HEK293 (cell line): ENCODE measurements at regions not wholly inside any gene's neighbourhood (a gene's known extent, or its start where the extent isn't known, plus 50 kb on each side); places are given as distances from the start of the nearest gene placed in this dataset.

Experiments used
- CTCF ChIA-PET: fragments of 350-600 bp; formaldehyde crosslinking; extraction: SDS; loops from one replicate; lab custom pipeline; 2021; ENCODE audit warnings: antibody characterized with exemption; lab: Yijun Ruan, JAX
- POLR2A ChIA-PET: fragments of 300-600 bp; formaldehyde crosslinking; extraction: SDS; loops from one replicate; lab custom pipeline; 2020; ENCODE audit warnings: antibody characterized with exemption, inconsistent platforms; lab: Yijun Ruan, JAX
- H3K27ac ChIP-seq: fragments of 200-500 bp; sonication (Bioruptor generic); 2 replicates; pipeline ENCODE4 v1.5.1; 2014; ENCODE audit warnings: low read depth, low read length, control low read depth, inconsistent platforms; ENCODE audit errors: extremely low read depth
- H3K36me3 ChIP-seq, 2 experiments: fragments of 200-500 bp in 1 of 2; sonication (Bioruptor generic) in 1 of 2; 1 replicate in 1 of 2; 2 replicates in 1 of 2; pipeline ENCODE4 v1.5.1; 2014 to 2017; ENCODE audit warnings: inconsistent platforms in 2 of 2, low read length in 2 of 2; ENCODE audit not compliant: control insufficient read depth in 2 of 2, insufficient read depth in 1 of 2
- H3K4me1 ChIP-seq: fragments of 200-500 bp; sonication (Bioruptor generic); 2 replicates; pipeline ENCODE4 v1.5.1; 2014; ENCODE audit warnings: mild to moderate bottlenecking, low read length, inconsistent platforms; ENCODE audit not compliant: control insufficient read depth, insufficient read depth
- H3K4me3 ChIP-seq: 2 replicates; pipeline ENCODE4 v1.5.1; 2011; ENCODE audit warnings: low read depth, mild to moderate bottlenecking, control low read depth, low read length, moderate library complexity
- H3K9me3 ChIP-seq: fragments of 200-500 bp; sonication (Bioruptor generic); 2 replicates; pipeline ENCODE4 v1.5.1; 2014; ENCODE audit warnings: low read depth, low read length, inconsistent platforms; ENCODE audit not compliant: control insufficient read depth, insufficient read depth
- GLIS1 ChIP-seq: fragments of 450-650 bp; formaldehyde crosslinking; IDR thresholded peaks from 2 replicates; pipeline ENCODE4 v1.5.1; 2016; ENCODE audit warnings: missing biosample characterization, missing genetic modification characterization
- OVOL3 ChIP-seq: fragments of 450-650 bp; formaldehyde crosslinking; IDR thresholded peaks from 2 replicates; pipeline ENCODE4 v1.5.1; 2016; ENCODE audit warnings: missing biosample characterization, missing genetic modification characterization
- SALL2 ChIP-seq: fragments of 450-650 bp; formaldehyde crosslinking; IDR thresholded peaks from 2 replicates; pipeline ENCODE4 v1.5.0; 2017; ENCODE audit warnings: missing biosample characterization, mild to moderate bottlenecking, missing genetic modification characterization, borderline replicate concordance
- SP2 ChIP-seq: fragments of 450-650 bp; formaldehyde crosslinking; IDR thresholded peaks from 2 replicates; pipeline ENCODE4 v1.5.1; 2016; ENCODE audit warnings: missing biosample characterization, missing genetic modification characterization
- SP3 ChIP-seq: fragments of 450-650 bp; formaldehyde crosslinking; IDR thresholded peaks from 2 replicates; pipeline ENCODE4 v1.5.1; 2016; ENCODE audit warnings: missing biosample characterization, missing genetic modification characterization
- TRIM28 ChIP-seq: IDR thresholded peaks from 2 replicates; pipeline ENCODE4 v1.6.1; 2011; ENCODE audit warnings: low read length, control low read depth, borderline replicate concordance
- WT1 ChIP-seq: fragments of 450-650 bp; formaldehyde crosslinking; IDR thresholded peaks from 2 replicates; pipeline ENCODE4 v1.5.1; 2016; ENCODE audit warnings: missing biosample characterization, missing genetic modification characterization
- ZBTB7A ChIP-seq: fragments of 450-650 bp; formaldehyde crosslinking; IDR thresholded peaks from 2 replicates; pipeline ENCODE4 v1.5.1; 2016; ENCODE audit warnings: low read depth, missing biosample characterization, missing genetic modification characterization
- ZBTB8A ChIP-seq: fragments of 450-650 bp; formaldehyde crosslinking; IDR thresholded peaks from 2 replicates; pipeline ENCODE4 v1.5.1; 2016; ENCODE audit warnings: missing biosample characterization, missing genetic modification characterization
- ZNF10 ChIP-seq: fragments of 450-650 bp; formaldehyde crosslinking; IDR thresholded peaks from 2 replicates; pipeline ENCODE4 v1.5.1; 2017; ENCODE audit warnings: missing biosample characterization, missing genetic modification characterization
- ZNF112 ChIP-seq: fragments of 450-650 bp; formaldehyde crosslinking; IDR thresholded peaks from 2 replicates; pipeline ENCODE4 v1.5.0; 2017; ENCODE audit warnings: missing biosample characterization, missing genetic modification characterization
- ZNF140 ChIP-seq: fragments of 450-650 bp; formaldehyde crosslinking; IDR thresholded peaks from 2 replicates; pipeline ENCODE4 v1.5.1; 2016; ENCODE audit warnings: missing biosample characterization, missing genetic modification characterization
- ZNF211 ChIP-seq: fragments of 450-650 bp; formaldehyde crosslinking; IDR thresholded peaks from 2 replicates; pipeline ENCODE4 v1.5.1; 2016; ENCODE audit warnings: low read depth, missing biosample characterization, missing genetic modification characterization
- ZNF248 ChIP-seq: fragments of 450-650 bp; formaldehyde crosslinking; IDR thresholded peaks from 2 replicates; pipeline ENCODE4 v1.5.1; 2017; ENCODE audit warnings: missing biosample characterization, missing genetic modification characterization
- ZNF37A ChIP-seq: fragments of 450-650 bp; IDR thresholded peaks from 2 replicates; pipeline ENCODE4 v1.5.1; 2018; ENCODE audit warnings: missing biosample characterization, missing genetic modification characterization
- ZNF404 ChIP-seq: fragments of 450-650 bp; formaldehyde crosslinking; IDR thresholded peaks from 2 replicates; pipeline ENCODE4 v1.5.1; 2017; ENCODE audit warnings: missing biosample characterization, missing genetic modification characterization
- ZNF416 ChIP-seq: fragments of 450-650 bp; formaldehyde crosslinking; IDR thresholded peaks from 2 replicates; pipeline ENCODE4 v1.5.1; 2016; ENCODE audit warnings: missing biosample characterization, missing genetic modification characterization
- ZNF501 ChIP-seq: fragments of 450-650 bp; formaldehyde crosslinking; IDR thresholded peaks from 2 replicates; pipeline ENCODE4 v1.5.1; 2016; ENCODE audit warnings: missing biosample characterization, missing genetic modification characterization
- ZNF521 ChIP-seq: fragments of 450-650 bp; formaldehyde crosslinking; IDR thresholded peaks from 2 replicates; pipeline ENCODE4 v1.5.1; 2017; ENCODE audit warnings: missing biosample characterization, mild to moderate bottlenecking, missing genetic modification characterization
- ZNF549 ChIP-seq: fragments of 450-650 bp; IDR thresholded peaks from 2 replicates; pipeline ENCODE4 v1.5.1; 2018; ENCODE audit warnings: missing biosample characterization, missing genetic modification characterization, mild to moderate bottlenecking, inconsistent platforms, moderate library complexity
- ZNF654 ChIP-seq: fragments of 450-650 bp; formaldehyde crosslinking; IDR thresholded peaks from 2 replicates; pipeline ENCODE4 v1.5.1; 2016; ENCODE audit warnings: low read depth, missing biosample characterization, missing genetic modification characterization
- ZNF777 ChIP-seq: fragments of 450-650 bp; formaldehyde crosslinking; IDR thresholded peaks from 2 replicates; pipeline ENCODE4 v1.5.1; 2017; ENCODE audit warnings: missing biosample characterization, missing genetic modification characterization, borderline replicate concordance
- TF ChIP-seq, protein P1 (sequence below): fragments of 450-650 bp; formaldehyde crosslinking; IDR thresholded peaks from 2 replicates; pipeline ENCODE4 v1.5.1; 2016; ENCODE audit warnings: missing biosample characterization, missing genetic modification characterization
- TF ChIP-seq, protein P2 (sequence below): fragments of 450-650 bp; formaldehyde crosslinking; IDR thresholded peaks from 2 replicates; pipeline ENCODE4 v1.5.1; 2017; ENCODE audit warnings: missing biosample characterization, missing genetic modification characterization
- TF ChIP-seq, protein P3 (sequence below): fragments of 450-650 bp; formaldehyde crosslinking; IDR thresholded peaks from 2 replicates; pipeline ENCODE4 v1.5.1; 2016; ENCODE audit warnings: missing biosample characterization, missing genetic modification characterization

DNA sequence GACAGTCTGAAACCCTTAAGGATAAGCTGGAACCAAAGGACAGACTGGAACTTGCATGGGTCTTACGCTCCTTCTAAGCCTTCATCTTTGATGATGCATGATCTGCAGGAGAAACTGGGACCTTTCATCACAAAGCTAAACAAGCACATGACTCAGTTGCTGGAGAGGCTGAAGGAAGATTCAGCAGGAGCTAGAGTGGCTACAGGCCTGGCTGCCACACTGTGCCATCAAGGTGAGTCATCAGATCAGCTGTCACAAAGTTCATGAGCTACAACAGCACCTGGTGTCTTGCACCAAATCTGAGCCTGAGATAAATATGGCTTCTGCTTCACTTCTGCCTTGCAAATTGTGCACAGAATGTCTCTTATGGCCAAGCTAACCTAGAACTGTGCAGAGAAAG is 95.5 kb upstream of the MARK1 start:
- POLR2A ChIA-PET: no interaction called here
- no peak for TF ChIP-seq ZNF416 (tag by site-specific recombination)
- no peak for TF ChIP-seq ZNF501
- no peak for TF ChIP-seq TRIM28
- no peak for TF ChIP-seq ZNF37A (tag by site-specific recombination)
- no peak for TF ChIP-seq SP3 (tag by site-specific recombination)
- TF ChIP-seq ZNF521 (tag by site-specific recombination): no peak
- TF ChIP-seq ZNF404: no peak
- TF ChIP-seq, protein P1, sequence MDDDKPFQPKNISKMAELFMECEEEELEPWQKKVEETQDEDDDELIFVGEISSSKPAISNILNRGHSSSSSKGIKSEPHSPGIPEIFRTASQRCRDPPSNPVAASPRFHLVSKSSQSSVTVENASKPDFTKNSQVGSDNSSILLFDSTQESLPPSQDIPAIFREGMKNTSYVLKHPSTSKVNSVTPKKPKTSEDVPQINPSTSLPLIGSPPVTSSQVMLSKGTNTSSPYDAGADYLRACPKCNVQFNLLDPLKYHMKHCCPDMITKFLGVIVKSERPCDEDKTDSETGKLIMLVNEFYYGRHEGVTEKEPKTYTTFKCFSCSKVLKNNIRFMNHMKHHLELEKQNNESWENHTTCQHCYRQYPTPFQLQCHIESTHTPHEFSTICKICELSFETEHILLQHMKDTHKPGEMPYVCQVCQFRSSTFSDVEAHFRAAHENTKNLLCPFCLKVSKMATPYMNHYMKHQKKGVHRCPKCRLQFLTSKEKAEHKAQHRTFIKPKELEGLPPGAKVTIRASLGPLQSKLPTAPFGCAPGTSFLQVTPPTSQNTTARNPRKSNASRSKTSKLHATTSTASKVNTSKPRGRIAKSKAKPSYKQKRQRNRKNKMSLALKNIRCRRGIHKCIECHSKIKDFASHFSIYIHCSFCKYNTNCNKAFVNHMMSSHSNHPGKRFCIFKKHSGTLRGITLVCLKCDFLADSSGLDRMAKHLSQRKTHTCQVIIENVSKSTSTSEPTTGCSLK (tag by site-specific recombination): no peak
- no peak for TF ChIP-seq ZNF140
- no peak for TF ChIP-seq ZBTB8A
- no peak for TF ChIP-seq ZNF654 (tag by site-specific recombination)
- Histone ChIP-seq H3K36me3 (no peaks in the 10 kb centered on the region), H3K9me3 (no peaks in the 10 kb centered on the region), H3K27ac (no peak overlapping the region), H3K4me1 (no peaks in the 10 kb centered on the region), H3K4me3 (no peak overlapping the region)
- CTCF ChIA-PET: no interaction called here

DNA sequence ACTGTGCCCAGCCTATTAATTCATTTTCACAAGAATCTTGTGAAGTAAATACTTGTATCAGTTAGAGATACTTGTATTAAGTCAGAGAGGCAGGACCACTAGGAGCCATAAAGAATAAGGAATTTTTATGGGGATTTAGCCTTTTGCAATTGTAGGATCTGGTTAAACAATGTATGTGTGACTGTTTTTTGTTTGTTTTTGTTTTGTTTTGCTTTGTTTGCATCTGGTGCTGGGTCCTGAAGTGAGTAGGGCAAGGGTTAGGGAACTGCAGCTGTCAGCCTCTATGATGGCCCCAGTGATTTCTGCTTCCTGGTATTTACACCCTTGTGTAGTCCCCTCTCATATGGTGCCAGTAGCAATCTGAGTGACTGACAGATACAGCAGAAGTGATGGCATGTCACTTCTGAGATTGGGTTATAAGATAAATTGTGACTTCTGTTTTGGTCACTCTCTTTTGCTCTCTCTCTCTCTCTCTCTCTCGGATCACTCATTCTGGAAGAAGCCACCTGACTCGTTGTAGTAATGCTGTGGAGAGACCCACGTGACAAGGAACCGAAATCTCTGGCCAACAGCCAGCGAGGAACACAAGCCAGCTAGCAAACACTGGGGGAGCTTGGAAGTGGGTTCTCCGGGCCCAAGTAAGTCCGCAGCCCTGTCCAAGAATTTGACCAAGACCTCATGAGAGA is 96.2 kb upstream of the MARK1 start:
- Histone ChIP-seq H3K4me3 (no peak overlapping the region), H3K27ac (no peak overlapping the region), H3K4me1 (no peaks in the 10 kb centered on the region), H3K9me3 (no peaks in the 10 kb centered on the region), H3K36me3 (no peaks in the 10 kb centered on the region)
- TF ChIP-seq OVOL3 (tag by site-specific recombination): no peak
- no peak for TF ChIP-seq SP2
- TF ChIP-seq WT1 (tag by site-specific recombination): no peak
- TF ChIP-seq ZNF112 (tag by site-specific recombination): no peak
- TF ChIP-seq, protein P2, sequence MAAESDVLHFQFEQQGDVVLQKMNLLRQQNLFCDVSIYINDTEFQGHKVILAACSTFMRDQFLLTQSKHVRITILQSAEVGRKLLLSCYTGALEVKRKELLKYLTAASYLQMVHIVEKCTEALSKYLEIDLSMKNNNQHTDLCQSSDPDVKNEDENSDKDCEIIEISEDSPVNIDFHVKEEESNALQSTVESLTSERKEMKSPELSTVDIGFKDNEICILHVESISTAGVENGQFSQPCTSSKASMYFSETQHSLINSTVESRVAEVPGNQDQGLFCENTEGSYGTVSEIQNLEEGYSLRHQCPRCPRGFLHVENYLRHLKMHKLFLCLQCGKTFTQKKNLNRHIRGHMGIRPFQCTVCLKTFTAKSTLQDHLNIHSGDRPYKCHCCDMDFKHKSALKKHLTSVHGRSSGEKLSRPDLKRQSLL (tag by site-specific recombination): no peak
- TF ChIP-seq ZNF10 (tag by site-specific recombination): no peak
- TF ChIP-seq GLIS1 (tag by site-specific recombination): no peak
- no peak for TF ChIP-seq ZBTB7A (tag by site-specific recombination)
- TF ChIP-seq ZNF248: no peak
- no peak for TF ChIP-seq ZNF549 (tag by site-specific recombination)
- TF ChIP-seq, protein P3, sequence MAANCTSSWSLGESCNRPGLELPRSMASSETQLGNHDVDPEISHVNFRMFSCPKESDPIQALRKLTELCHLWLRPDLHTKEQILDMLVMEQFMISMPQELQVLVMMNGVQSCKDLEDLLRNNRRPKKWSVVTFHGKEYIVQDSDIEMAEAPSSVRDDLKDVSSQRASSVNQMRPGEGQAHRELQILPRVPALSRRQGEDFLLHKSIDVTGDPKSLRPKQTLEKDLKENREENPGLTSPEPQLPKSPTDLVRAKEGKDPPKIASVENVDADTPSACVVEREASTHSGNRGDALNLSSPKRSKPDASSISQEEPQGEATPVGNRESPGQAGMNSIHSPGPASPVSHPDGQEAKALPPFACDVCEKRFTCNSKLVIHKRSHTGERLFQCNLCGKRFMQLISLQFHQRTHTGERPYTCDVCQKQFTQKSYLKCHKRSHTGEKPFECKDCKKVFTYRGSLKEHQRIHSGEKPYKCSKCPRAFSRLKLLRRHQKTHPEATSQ: no peak
- TF ChIP-seq ZNF211 (tag by site-specific recombination): no peak
- TF ChIP-seq ZNF777: no peak
- no peak for TF ChIP-seq SALL2 (tag by site-specific recombination)
- ChIA-PET POLR2A (no interaction called here), CTCF (no interaction called here)
